ENCODE measurements at regions not wholly inside any gene's neighbourhood (a gene's known extent, or its start where the extent isn't known, plus 50 kb on each side); places are given as distances from the start of the nearest gene placed in this dataset.

- intact Hi-C loops (cut with DNase I), result no loop called here
- no peak for ATAC-seq
- no peak for DNase-seq (ENCODE audit: low spot score)
These were observed 2250.4 kb downstream of the MRPL39 start for GRCh38 chr21:23356905-23357304.

- ATAC-seq (no peak), DNase-seq (ENCODE audit: low spot score) (no peak)
- intact Hi-C loops (cut with DNase I), result no loop called here
These were observed 2291.1 kb downstream of the MRPL39 start for GRCh38 chr21:23316190-23316589.

- ATAC-seq, result no peak
- intact Hi-C loops (cut with DNase I), result no loop called here
- DNase-seq (ENCODE audit: low spot score), result no peak
These were observed 2298.5 kb downstream of the MRPL39 start for GRCh38 chr21:23308741-23309140.

- DNase-seq (ENCODE audit: low spot score) (no peak), ATAC-seq (no peak)
- intact Hi-C loops (cut with DNase I), result no loop called here
These were observed 2300.2 kb downstream of the MRPL39 start for GRCh38 chr21:23307065-23307464.

GRCh38 chr21:23292292-23292691 lies 2294.1 kb downstream of the NCAM2 start:
- DNase-seq (ENCODE audit: low spot score) (no peak), ATAC-seq (no peak)
- intact Hi-C loops (cut with DNase I), result no loop called here

GRCh38 chr21:23281917-23282316 lies 2283.7 kb downstream of the NCAM2 start:
- DNase-seq (ENCODE audit: low spot score), result no peak
- no peak for ATAC-seq
- intact Hi-C loops (cut with DNase I), result no loop called here

GRCh38 chr21:23249760-23250159 lies 2251.6 kb downstream of the NCAM2 start:
- ATAC-seq, result no peak
- no peak for DNase-seq (ENCODE audit: low spot score)
- intact Hi-C loops (cut with DNase I), result no loop called here

- DNase-seq (ENCODE audit: low spot score) (no peak), ATAC-seq (no peak)
- intact Hi-C loops (cut with DNase I), result no loop called here
These were observed 2249.1 kb downstream of the NCAM2 start for GRCh38 chr21:23247334-23247733.

GRCh38 chr21:23245255-23245654 lies 2247.0 kb downstream of the NCAM2 start:
- DNase-seq (ENCODE audit: low spot score) (no peak), ATAC-seq (no peak)
- intact Hi-C loops (cut with DNase I), result no loop called here

- ATAC-seq, result no peak
- intact Hi-C loops (cut with DNase I), result no loop called here
- no peak for DNase-seq (ENCODE audit: low spot score)
These were observed 2225.7 kb downstream of the NCAM2 start for GRCh38 chr21:23223882-23224281.

- intact Hi-C loops (cut with DNase I), result no loop called here
- ATAC-seq, result no peak
- DNase-seq (ENCODE audit: low spot score), result no peak
These were observed 2220.5 kb downstream of the NCAM2 start for GRCh38 chr21:23218667-23219066.

- intact Hi-C loops (cut with DNase I), result no loop called here
- DNase-seq (ENCODE audit: low spot score), result no peak
- no peak for ATAC-seq
These were observed 2219.4 kb downstream of the NCAM2 start for GRCh38 chr21:23217597-23217996.

- intact Hi-C loops (cut with DNase I), result no loop called here
- ATAC-seq (no peak), DNase-seq (ENCODE audit: low spot score) (no peak)
These were observed 2217.1 kb downstream of the NCAM2 start for GRCh38 chr21:23215261-23215660.
